ENCODE measurements at regions not wholly inside any gene's neighbourhood (a gene's known extent, or its start where the extent isn't known, plus 50 kb on each side); places are given as distances from the start of the nearest gene placed in this dataset.

DNA sequence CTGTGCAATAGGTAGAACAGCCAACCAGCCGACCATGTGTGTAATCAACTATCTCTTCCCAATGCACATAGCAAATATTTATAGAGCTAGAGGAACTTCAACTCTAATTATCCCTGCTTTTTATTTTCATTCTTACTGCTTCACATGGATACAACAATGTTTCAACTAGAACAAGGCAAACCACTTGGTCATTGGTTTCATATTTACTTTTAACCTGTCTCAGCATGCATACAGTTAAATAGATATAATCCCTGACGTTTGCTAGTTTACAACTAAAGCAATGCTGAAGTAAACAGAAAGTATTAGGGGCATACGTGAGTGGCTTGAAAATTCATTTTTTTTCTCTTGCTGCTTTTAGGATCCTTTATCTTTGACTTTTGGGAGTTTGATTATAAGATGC, 318.5 kb upstream of the MAP3K7 start:
- no peaks in the 10 kb centered on the region for H3K4me1 ChIP-seq
- no peak overlapping the region for H3K27ac ChIP-seq
- no peak overlapping the region for H3K4me3 ChIP-seq
- DNase-seq (ENCODE audit: extremely low spot score in 2 of 2), result no peak
- no peaks in the 10 kb centered on the region for H3K9me3 ChIP-seq
- no peaks in the 10 kb centered on the region for H3K36me3 ChIP-seq
- H3K27me3 ChIP-seq, result no peaks in the 10 kb centered on the region
- intact Hi-C loops (cut with DNase I), result no loop called here
- TF ChIP-seq POLR2A (IDR thresholded peaks at IDR 0.05) (no peak), POLR2AphosphoS5 (IDR thresholded peaks at IDR 0.05; ENCODE audit: insufficient read depth in 1 of 2, low read depth in 1 of 2) (no peak)
- TF ChIP-seq, protein P1, sequence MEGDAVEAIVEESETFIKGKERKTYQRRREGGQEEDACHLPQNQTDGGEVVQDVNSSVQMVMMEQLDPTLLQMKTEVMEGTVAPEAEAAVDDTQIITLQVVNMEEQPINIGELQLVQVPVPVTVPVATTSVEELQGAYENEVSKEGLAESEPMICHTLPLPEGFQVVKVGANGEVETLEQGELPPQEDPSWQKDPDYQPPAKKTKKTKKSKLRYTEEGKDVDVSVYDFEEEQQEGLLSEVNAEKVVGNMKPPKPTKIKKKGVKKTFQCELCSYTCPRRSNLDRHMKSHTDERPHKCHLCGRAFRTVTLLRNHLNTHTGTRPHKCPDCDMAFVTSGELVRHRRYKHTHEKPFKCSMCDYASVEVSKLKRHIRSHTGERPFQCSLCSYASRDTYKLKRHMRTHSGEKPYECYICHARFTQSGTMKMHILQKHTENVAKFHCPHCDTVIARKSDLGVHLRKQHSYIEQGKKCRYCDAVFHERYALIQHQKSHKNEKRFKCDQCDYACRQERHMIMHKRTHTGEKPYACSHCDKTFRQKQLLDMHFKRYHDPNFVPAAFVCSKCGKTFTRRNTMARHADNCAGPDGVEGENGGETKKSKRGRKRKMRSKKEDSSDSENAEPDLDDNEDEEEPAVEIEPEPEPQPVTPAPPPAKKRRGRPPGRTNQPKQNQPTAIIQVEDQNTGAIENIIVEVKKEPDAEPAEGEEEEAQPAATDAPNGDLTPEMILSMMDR (IDR thresholded peaks at IDR 0.05), result no peak

DNA sequence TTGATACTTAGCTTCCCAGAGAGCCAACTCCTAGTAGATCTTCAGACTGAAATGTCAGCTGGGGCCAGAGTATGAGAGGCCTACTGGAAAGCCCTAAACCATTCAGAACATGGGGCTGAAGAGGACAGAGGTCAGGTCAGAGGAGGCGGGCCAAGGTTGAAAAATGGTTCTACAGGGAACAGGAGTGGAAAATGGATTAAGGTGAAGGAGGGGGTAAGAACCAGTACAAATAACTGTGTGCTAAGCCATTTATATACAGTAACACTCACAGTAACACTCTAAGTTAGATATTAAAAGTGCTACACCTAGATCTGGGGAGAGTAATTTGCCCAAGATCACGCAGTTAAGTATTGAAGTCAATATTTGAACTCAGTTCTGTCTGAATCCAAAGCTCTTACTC, 313.2 kb upstream of the MAP3K7 start:
- H3K27me3 ChIP-seq, result no peaks in the 10 kb centered on the region
- TF ChIP-seq, protein P1 (IDR thresholded peaks at IDR 0.05), result no peak
- TF ChIP-seq POLR2A (IDR thresholded peaks at IDR 0.05), result no peak
- TF ChIP-seq POLR2AphosphoS5 (IDR thresholded peaks at IDR 0.05; ENCODE audit: insufficient read depth in 1 of 2, low read depth in 1 of 2), result no peak
- DNase-seq (ENCODE audit: extremely low spot score in 2 of 2), result no peak

DNA sequence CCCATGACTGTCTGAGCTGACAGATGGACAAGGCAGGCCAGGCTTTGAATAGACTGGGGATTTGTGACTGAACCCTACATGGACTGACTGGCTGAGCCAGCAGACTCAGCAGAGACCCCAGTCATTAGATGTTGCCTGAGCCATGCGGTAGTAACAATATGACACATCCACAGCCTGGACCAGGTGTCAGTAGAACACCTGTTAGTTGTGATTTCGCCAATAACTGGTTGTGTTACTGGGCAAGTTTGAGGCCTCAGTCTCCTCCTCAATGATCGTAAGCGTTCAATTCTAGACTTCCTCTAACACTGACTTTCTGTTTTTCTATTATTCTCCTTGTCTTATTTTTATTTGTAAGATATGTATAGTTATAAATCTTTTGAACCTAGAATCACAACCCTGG, 311.9 kb upstream of the MAP3K7 start:
- Histone ChIP-seq H3K36me3 (no peaks in the 10 kb centered on the region), H3K4me3 (no peak overlapping the region), H3K4me1 (no peaks in the 10 kb centered on the region), H3K9me3 (no peaks in the 10 kb centered on the region), H3K27ac (no peak overlapping the region), H3K27me3 (no peaks in the 10 kb centered on the region)
- DNase-seq (ENCODE audit: extremely low spot score in 2 of 2), result no peak
- intact Hi-C loops (cut with DNase I), result no loop called here
- TF ChIP-seq POLR2AphosphoS5 (IDR thresholded peaks at IDR 0.05; ENCODE audit: insufficient read depth in 1 of 2, low read depth in 1 of 2) (no peak), POLR2A (IDR thresholded peaks at IDR 0.05) (no peak)
- TF ChIP-seq, protein P1 (IDR thresholded peaks at IDR 0.05), result no peak

More for the DNA sequence above, 313.2 kb upstream of the MAP3K7 start:
- no peak overlapping the region for H3K4me3 ChIP-seq
- H3K4me1 ChIP-seq, result no peaks in the 10 kb centered on the region
- intact Hi-C loops (cut with DNase I), result no loop called here
- no peaks in the 10 kb centered on the region for H3K36me3 ChIP-seq
- H3K27ac ChIP-seq, result no peak overlapping the region
- H3K9me3 ChIP-seq, result no peaks in the 10 kb centered on the region

DNA sequence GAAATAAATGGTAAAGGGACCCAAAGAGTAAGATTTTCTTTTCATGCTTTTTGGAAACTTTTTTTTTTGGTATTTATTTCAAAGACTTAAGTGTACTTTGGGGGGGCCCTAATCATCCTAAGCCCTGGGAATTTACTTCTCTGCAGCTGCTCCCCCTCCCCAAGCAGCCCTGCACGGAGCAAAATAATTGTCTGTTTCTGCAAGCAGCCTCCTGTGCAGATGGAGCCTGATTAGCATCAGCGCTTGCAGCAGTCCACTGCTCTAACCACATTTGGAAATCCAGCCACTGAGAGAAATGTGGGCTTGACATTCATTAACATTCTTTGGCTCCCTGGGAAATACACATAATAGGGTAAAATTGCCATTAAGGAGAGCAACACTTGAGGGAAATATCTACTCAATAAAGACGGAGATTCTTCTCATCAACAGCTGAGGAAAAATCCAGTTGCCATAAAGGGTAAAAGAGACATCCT, 309.2 kb upstream of the MAP3K7 start:
- Histone ChIP-seq H3K4me3 (no peak overlapping the region), H3K4me1 (no peaks in the 10 kb centered on the region), H3K9me3 (no peaks in the 10 kb centered on the region), H3K27me3 (no peaks in the 10 kb centered on the region), H3K27ac (no peak overlapping the region), H3K36me3 (no peaks in the 10 kb centered on the region)
- intact Hi-C loops (cut with DNase I), result no loop called here
- no peak for DNase-seq (ENCODE audit: extremely low spot score in 2 of 2)
- TF ChIP-seq POLR2AphosphoS5 (IDR thresholded peaks at IDR 0.05; ENCODE audit: insufficient read depth in 1 of 2, low read depth in 1 of 2), result no peak
- TF ChIP-seq, protein P1 (IDR thresholded peaks at IDR 0.05), result no peak
- TF ChIP-seq POLR2A (IDR thresholded peaks at IDR 0.05), result no peak

DNA sequence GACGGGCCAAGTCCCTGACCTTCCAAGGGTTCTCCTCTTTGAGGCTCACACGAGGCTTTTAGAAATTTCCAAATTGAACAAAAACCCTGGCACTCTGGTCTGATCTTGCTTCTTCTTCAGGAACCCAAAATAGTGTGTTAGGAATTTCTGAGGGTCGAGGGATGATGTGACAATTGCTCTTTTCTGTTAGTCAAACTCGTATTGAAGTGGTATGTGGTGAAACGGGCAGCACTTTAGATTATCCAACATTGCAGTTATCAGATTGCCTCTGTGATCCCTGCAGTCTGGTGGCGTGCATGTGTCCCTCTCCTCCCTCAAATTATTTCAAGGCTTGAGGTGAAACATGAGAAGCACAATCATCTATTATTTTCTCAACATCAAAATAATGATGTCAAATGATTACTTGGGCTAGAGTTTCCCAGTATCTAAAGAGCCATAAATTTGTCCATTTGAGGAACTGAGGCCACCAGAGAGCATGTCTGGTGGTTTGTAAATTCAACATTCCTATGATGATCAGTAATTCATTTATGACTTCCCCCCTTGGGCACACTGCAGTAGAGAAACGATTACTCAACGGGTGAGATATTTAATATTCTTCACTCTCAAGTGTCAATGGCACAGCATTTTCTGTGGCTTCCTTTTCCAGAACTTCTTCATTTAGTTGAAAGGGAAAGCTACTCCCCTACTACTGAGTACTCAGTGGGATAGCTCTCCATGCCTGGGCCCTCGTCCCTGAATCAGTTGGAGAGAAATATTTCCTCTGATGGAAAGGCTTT, 308.6 kb upstream of the MAP3K7 start:
- intact Hi-C loops (cut with DNase I), result no loop called here
- no peaks in the 10 kb centered on the region for H3K4me1 ChIP-seq
- TF ChIP-seq, protein P1 (IDR thresholded peaks at IDR 0.05), result no peak
- no peak for TF ChIP-seq POLR2AphosphoS5 (IDR thresholded peaks at IDR 0.05; ENCODE audit: insufficient read depth in 1 of 2, low read depth in 1 of 2)
- no peak for TF ChIP-seq POLR2A (IDR thresholded peaks at IDR 0.05)
- H3K27ac ChIP-seq, result no peak overlapping the region
- H3K4me3 ChIP-seq, result no peak overlapping the region
- H3K9me3 ChIP-seq, result no peaks in the 10 kb centered on the region
- no peaks in the 10 kb centered on the region for H3K27me3 ChIP-seq
- no peaks in the 10 kb centered on the region for H3K36me3 ChIP-seq
- DNase-seq (ENCODE audit: extremely low spot score in 2 of 2), result no peak
